ENCODE measurements at regions not wholly inside any gene's neighbourhood (a gene's known extent, or its start where the extent isn't known, plus 50 kb on each side); places are given as distances from the start of the nearest gene placed in this dataset.
"Not testable (repeated sequence)": the region's sequence is repeated elsewhere in the genome, so short reads cannot be mapped to it uniquely, and the experiment has no call there.

DNA sequence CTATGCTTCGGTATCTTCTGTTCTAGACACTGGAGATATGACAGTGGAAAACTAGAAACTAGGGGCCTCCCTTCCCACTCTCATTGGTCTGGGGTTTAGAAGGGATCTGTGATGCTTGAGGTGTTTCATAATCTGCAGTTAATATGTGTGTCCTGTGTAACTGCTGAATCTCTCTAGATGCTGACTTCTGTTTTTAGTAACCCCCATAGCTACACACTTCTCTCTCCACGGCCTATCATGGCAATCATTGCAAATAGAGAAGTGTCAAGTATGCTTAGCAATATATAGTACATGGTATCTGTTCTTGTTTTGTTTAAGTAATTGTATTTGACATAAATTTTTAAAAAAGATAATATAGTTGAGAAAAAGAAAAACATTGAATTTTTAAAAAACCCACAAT is 394.6 kb upstream of the MMS22L start:
- no peak for DNase-seq (ENCODE audit: low read depth in 2 of 2)

DNA sequence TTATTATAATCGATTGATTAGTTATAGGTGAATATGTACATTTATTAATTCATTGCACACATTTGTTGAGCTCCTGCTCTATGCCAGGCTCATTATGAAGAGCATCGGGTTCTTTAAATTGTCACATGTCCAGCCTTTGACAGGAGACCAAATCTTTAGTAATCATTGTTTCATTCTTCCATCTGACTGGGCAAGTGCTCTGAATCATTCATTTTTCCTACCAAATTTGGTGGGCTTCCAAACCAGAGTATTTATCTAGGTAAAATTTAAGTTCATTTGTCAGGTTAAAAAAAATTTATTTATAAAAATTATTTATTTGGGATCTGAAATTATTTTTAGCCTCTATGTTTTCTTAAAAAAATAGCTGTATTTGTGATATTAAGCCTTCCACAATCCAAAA is 404.9 kb upstream of the MMS22L start:
- DNase-seq (ENCODE audit: low read depth in 2 of 2) = no peak

DNA sequence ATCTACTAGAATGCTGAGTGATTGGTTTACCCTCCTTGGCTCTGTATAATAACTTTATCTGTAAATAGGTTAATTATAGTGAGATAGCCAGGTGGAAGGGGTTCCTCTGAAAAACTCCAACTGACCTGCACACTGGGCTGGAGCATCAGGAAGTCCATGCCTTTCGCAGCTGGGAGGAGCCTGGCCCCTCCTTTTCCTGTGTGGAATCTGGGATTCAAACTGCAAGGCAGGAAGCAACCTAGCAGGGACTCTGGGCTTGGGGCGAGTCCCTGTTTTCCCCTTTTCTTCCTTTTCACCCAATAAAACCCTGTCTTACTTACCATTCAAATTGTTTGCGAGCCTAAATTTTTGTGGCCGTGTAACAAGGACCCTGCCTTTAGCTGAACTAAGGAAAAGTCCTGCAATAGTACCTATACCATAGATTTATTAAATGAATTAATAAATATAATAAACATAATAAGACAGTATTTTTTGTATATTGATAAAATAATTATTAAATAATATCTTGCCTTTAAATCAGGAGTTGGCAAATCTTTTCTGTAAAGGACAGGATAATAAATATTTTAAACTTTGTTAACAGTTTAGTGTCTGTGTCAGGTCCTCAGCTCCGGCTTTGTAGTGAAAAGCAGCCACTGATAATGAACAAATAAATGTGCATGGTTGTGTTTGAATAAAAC is 406.2 kb upstream of the MMS22L start:
- no peak for DNase-seq (ENCODE audit: low read depth in 2 of 2)

DNA sequence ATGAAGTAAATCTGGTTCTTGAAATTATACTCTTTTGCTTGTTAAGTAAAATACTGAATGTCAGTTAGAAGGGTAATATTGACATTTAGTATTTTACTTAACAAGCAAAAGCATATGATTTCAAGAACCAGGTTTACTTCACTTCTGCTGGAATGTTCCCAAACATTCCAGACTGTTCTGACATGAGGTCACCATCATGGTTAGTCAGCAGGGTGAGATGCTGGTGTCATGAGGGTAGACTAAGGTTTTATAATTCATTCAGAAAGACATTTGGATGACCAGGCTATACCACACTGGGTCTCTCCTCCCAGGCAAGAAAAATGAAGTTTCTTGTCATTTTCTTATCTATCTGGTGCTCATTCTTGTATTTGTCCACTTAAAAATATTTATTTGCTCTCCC is 414.4 kb upstream of the MMS22L start:
- DNase-seq (ENCODE audit: low read depth in 2 of 2) = no peak

DNA sequence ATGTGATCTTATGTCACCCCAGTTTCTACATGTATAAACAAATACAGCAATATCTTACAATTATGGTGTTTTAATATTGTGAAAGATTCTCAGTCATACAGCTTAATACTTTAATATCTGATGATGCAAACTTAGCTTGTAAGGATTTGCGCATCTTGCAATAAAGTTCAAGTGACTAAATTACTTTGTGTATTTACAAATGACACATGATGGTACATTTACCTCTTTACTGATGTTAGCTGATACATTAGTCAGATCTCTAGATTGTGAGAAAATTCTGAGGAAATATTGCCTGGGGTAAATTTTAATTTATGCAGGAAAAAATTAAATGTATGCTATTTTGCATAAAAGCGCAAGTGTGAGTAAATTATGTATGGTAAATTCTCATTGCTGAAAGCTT is 418.8 kb upstream of the MMS22L start:
- DNase-seq (ENCODE audit: low read depth in 2 of 2) = no peak

DNA sequence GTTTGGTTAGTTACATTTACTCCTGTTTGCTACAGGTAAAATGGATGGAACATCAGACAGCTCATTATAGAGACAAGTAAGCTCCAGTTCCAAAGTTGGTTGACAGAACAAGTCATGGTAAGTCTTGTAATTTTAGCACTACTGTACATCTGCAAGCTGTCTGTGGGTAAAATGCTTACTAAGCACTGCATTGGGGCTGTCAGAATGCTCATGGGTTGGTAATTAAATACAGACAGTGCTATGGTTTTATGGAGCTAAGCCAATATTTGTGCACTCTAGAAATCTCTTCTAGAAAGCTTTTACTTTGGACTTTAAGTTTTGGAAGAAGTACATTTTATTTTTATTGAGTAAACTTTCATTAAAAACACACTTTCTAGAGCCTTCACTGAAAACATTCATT is 419.2 kb upstream of the MMS22L start:
- no peak for DNase-seq (ENCODE audit: low read depth in 2 of 2)

DNA sequence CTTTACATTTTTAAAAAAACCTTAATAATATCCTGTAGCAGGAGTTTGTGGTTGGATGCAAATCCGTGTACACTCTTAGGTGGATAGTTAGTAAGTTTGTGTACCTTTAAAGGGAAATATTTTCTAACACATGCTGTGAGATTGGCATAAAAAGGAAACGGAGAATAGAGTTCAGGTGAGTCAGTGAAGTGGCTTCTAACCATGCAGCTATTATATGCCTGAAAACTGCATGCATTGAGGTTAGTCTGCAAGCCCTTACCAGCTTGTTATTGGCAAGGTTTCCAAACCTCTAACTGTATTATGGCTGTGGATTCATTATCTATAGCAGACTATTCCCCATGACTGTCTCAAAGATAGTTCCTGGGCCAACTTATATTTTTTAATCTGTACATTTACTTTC is 420.6 kb upstream of the MMS22L start:
- no peak for DNase-seq (ENCODE audit: low read depth in 2 of 2)

DNA sequence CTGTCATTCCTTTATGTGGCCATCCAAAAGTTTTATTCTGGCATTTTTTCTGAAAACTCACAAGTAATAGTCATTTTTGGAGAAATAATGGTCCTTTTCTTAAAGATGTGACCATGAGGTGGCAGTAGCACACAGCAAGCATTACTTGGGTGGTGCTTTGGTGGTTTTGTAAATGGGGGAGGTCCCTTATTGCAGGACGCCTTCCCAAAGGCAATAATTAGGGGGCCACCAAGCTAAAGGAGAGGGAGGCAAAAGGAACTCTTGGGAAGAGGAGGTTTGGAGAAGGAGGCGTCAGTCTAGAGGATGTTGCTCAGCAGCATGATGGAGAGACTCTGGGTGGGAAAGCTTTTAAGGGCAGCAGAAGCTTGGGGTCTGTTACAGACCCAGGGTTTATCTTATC is 422.6 kb upstream of the MMS22L start:
- no peak for DNase-seq (ENCODE audit: low read depth in 2 of 2)

DNA sequence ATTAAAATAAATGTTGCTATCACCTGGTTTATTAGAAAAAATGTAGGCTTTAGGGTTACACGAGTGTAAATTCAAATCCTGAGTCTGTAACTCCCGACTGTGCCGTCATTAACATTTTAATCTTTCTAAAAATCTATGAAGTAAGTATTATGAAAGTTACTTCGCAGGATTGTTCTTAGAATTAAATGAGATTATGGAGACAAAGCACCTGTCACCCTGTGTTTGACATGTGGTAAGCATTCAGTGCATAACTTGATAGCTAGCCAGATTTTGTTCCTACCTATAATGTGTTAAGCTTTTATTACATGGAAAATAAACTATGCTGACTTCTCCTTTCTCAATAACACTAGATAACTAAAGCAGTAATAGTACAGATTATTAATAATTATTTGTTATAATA is 429.7 kb upstream of the MMS22L start:
- no peak for DNase-seq (ENCODE audit: low read depth in 2 of 2)

DNA sequence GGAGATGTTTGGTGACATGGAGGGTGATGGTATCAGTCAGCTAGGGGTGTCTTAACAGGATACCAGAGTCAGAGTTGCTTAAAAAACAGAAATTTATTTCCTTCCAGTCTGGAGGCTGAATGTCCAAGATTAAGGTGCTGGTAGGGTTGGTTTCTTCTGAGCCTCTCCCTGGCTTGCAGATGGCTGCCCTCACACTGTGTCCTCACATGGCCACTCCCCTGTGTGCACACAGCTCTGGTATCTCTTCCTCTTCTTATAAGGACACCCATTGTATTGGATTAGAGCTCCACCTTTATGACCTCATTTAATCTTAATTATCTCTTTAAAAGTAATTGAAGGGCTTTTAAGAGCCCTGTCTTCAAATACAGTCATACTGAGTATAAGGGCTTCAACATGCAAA is 431.8 kb upstream of the MMS22L start:
- no peak for DNase-seq (ENCODE audit: low read depth in 2 of 2)

DNA sequence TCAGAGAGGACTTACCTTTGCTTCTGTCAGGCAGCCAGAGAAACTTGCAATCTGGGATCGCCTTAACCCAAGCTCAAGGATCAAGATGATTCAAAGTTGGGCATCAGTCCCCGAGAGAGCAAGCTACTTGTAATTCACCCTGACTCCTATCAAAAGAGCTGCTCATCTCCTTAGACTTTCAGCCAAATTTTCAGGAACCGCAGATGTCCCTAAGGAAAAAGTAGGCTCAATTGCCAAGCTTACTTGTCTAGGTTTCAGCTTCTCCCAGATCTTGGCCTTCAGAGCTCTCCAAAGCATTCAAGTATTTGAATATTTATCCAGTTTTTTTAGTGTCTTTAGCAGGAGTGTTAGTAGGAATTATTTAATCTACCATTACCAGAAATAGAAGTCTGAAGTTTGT is 434.1 kb upstream of the MMS22L start:
- no peak for DNase-seq (ENCODE audit: low read depth in 2 of 2)

DNA sequence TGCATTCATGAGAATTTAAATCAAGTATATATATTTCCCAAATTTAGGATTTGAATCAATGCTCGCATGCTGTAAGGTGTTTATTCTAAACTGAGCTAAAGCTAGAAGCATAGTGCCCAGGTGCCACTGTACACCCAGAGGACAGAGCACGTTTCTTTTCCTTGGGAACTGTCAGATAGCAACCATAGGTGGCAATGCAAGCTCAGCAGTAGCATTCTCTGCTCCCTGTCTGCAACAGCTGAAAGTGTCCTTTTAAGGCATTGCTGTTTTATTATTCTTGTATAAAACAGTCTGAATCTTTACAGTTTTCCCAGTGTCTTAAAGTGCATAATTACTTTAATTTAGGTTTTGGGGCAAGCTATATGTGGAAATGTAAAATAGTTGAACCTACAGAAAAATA is 443.4 kb upstream of the MMS22L start:
- no peak for DNase-seq (ENCODE audit: low read depth in 2 of 2)

DNA sequence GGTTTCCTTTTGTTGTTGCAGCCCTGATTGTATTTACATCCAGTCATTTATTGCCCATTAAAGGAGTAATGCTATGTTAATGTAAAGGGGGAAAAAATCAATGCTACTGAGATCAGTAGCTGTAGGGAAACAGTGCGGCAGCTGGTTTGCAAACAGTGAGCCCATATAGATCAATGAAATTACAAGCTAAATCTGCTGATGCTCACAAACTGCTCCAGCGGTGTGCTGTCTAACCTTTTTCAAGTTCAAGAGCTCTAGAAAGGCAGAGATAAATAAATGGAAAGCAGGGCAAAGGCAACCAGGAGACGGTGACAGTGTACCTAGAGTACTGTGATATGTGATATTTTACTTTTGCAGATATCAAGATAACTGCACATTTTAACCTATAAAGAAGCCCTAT is 449.0 kb upstream of the MMS22L start:
- DNase-seq (ENCODE audit: low read depth in 2 of 2) = no peak

DNA sequence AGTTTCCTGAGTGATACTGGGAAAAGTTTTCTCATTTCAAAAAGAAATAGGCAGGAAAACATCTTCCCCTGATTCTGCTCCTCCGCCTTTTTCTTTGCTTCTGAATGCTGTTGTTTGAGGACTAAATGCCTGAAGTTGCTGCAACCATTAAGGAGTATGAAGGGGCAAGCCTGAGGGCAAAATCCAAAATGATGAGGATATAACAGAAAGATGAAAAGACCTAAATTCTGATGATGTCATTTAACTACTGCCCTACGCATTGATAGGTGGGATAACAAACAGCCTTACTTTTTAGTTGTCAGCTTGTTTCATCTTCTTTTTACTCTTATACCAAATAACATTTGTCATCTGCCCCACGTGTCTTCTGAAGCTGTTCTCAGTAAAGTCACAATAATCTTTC is 474.6 kb upstream of the MMS22L start:
- no peak for DNase-seq (ENCODE audit: low read depth in 2 of 2)

DNA sequence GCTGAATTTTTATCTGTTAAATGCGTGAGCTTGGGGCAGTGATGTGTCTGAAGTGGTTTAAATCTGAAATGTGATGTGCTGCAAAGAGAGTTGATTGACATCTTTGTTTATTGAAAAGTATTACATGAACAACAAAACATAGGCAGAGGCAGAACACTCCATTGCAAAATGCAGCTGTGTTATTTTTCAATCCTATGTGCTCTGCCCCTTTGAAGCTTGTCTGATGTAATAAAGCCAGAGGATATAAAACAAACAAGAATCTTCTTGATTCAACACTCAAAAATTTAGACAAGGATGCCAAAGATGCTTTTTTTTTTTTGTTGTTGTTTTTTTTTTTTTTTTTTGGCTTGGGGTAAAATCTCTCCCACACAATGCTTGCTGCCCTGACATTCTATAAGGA is 482.4 kb upstream of the MMS22L start:
- no peak for DNase-seq (ENCODE audit: low read depth in 2 of 2)

DNA sequence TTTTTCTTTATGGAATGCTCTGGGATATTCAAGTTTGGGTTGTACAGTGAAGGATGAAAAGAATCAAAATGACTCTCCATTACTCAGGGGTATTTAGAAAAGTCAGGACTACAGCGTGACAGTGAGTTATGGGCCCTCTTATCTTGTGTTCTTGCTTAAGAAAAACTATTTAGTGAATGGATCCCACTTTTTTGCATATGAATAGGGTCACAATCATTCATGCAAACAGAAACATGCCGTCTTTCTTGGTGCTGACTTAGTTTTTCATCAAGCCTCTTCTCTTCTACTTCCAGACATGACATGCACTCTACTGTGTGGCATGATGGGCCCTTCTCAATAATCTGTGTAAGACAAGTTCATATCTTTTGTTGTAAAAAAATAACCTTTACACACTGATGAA is 488.4 kb upstream of the MMS22L start:
- no peak for DNase-seq (ENCODE audit: low read depth in 2 of 2)

DNA sequence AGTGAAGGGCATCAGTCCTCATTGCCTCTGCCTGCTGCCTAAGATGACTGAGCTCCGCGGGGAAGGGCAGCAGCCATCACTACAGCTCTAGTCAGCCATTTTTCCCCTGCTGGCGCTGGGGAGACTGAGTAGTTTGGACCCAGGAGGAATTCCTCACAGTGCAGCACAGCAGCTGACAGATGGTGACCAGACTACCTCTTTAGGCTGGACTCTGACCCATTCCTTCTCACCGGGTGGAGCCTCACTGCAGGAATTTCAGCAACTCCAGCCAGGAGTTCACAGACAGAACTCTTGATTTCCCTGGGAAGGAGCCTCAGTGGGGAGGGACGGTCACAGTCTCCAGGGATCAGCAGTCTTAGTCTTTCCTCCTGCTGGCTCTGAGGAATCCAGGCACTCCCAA is 492.0 kb upstream of the MMS22L start:
- DNase-seq (ENCODE audit: low read depth in 2 of 2) = no peak

DNA sequence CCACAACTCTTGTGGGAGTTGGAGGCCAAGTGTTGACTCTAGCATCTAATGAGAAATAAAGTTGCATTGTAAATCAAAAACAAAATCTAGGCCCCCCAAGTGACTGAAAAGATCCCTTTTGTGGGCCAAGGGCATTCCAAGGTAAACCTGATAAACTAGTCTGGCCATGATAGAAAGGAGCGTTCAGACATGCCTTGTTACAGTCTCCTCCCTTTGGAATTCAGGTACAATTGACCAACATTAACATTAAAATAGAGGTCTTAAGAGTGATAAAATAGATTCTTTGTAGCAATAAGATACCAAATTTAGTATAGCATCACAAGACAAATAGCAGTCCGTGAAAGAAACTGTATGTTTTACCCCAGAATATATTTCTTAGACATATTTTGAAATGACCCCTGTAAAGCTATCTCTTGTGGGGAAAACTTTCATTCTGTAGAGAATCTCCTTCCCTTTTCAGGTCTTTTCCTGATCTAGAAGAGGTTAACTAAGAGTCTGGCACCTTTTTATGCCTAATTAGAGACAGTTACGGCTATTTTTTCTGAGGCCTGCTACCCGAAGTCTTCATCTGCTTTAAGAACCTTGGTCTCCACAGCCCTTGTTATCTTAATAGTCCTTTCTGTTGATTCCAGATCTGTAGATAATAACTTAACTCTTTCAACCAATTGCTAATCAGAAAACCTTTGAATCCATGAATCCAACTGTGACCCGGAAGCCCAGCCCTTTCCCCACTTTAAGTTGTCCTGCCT is 495.4 kb upstream of the MMS22L start:
- no peak for DNase-seq (ENCODE audit: low read depth in 2 of 2)

DNA sequence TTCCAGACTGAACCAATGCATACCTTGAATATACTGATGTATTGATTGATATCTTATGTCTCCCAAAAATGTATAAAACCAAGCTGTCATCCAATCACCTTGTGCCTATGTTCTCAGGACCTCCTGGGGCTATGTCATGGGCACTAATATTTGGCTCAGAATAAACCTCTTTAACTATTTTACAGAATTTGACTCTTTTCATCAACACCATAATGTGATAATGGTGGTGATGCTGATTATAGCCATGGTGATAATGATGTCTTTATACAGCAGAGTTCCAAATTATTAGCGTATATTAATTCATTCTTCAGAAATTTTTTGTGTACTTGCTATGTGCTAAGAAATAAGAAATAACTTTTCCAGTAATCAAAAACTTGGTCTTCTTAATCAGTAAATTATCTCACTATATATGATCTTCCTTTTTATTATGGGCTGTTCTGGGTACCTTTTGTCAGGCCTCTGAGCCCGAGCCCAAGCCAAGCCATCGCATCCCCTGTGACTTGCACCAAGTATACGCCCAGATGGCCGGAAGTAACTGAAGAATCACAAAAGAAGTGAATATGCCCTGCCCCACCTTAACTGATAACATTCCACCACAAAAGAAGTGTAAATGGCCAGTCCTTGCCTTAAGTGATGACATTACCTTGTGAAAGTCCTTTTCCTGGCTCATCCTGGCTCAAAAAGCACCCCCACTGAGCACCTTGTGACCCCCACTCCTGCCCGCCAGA is 496.2 kb upstream of the MMS22L start:
- not testable (repeated sequence) for DNase-seq (ENCODE audit: low read depth in 2 of 2)

DNA sequence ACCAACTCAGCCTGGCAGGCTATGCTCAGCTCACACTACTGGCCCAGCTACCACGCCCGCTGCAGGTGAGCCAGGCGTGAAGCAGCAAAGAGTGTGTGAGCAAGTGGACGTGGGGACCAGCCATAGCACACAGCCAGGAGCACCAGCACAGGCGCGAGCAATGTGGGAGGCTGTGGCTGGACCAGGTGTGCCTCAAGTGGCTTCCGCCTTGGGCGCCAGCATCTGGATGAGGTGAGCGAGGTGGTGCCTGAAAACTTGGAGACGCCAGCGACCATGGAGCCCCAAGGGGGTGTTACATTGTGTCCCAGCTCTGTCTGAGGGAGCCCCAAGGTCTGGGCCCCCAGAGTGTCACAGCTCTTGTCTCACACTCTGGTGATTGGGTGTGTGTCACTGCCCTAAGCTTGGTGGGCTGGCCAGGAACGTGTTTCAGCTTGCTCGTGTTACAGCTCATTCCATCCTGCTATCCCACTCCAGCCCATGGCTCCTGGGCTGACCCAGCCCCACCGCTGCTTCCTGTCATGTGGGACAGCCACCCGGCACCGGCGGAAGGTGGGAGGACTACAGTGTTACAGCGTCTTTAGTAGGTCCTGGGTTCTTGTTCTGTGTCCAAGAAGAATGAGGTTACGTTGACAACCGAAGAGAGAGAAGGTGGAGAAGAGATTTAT is 508.0 kb upstream of the MMS22L start:
- DNase-seq (ENCODE audit: low read depth in 2 of 2) = no peak

DNA sequence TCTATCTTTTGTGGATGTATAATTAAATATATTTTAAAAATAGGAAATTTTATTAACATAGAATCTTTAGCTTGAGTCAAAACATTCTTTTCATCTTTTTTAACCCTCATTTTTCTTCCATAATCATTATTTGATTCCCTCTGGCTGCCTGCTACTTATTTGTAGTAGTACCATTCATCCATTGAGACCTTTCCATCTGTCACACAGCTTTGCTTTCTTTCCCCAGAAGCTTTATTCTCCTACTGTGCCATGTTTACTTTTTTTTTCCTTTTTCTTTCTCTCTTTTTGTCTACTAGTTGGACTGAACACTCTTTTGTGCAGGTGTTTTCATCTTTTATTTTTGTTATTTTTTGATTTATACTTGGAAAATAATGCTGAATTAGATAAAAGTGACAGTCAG is 522.6 kb upstream of the MMS22L start:
- DNase-seq (ENCODE audit: low read depth in 2 of 2) = no peak

DNA sequence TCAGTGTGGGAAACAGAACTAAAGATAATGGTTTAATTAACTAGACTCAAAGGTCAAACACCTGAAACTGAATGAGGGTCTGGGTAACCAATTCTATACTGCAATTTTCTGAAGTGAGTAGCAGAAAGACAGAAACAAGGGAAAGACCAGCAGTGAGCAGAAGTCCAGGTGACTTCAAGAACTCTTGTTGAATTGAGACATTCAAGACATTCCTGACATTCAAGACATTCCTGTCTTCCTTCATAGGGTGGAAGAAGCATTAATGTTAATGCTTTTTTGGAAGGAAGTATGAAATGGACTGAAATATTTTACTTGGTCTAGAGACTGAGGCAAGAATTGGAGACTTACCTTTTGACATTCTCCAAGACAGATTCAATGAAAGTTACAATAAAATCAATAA is 529.9 kb upstream of the MMS22L start:
- no peak for DNase-seq (ENCODE audit: low read depth in 2 of 2)

Measured in stimulated activated CD4-positive, alpha-beta T cell treated with anti-CD3 and anti-CD28 coated beads, Interleukin-15, amount 100 ng/mL, for 48 hours (primary cell).